Type B pancreatic cell (in vitro differentiated cells): ENCODE measurements at regions not wholly inside any gene's neighbourhood (a gene's known extent, or its start where the extent isn't known, plus 50 kb on each side); places are given as distances from the start of the nearest gene placed in this dataset.

ENCODE experiments used
- DNase-seq: peaks from one replicate; pipeline ENCODE4 v3.0.0; 2021; ENCODE audit warnings: mixed read lengths; ENCODE audit not compliant: unreplicated experiment; ENCODE audit errors: extremely low spot score
- H3K27ac Mint-ChIP-seq: 2 replicates; pipeline ENCODE4 v1.8.0; 2021; ENCODE audit warnings: mild to moderate bottlenecking, mixed read lengths
- H3K27me3 Mint-ChIP-seq: 2 replicates; pipeline ENCODE4 v1.8.0; 2021; ENCODE audit warnings: mixed read lengths
- H3K36me3 Mint-ChIP-seq: 2 replicates; pipeline ENCODE4 v1.8.0; 2021; ENCODE audit warnings: mixed read lengths
- H3K4me1 Mint-ChIP-seq: one replicate; pipeline ENCODE4 v1.8.0; 2021; ENCODE audit warnings: mixed read lengths; ENCODE audit not compliant: unreplicated experiment
- H3K4me3 Mint-ChIP-seq: 2 replicates; pipeline ENCODE4 v1.8.0; 2021; ENCODE audit warnings: mild to moderate bottlenecking, mixed read lengths
- H3K9me3 Mint-ChIP-seq: 2 replicates; pipeline ENCODE4 v1.8.0; 2021; ENCODE audit warnings: mixed read lengths
- TF ChIP-seq, protein P1 (sequence below): fragments of 200-600 bp; sonication (generic); conservative IDR thresholded peaks from 2 replicates; pipeline ENCODE4 v1.5.0; 2021; ENCODE audit warnings: antibody characterized with exemption, mild to moderate bottlenecking

GRCh38 chr13:76231522-76232167 lies 595.5 kb downstream of the LMO7 start:
- Mint-ChIP-seq H3K4me3 (no peak overlapping the region), H3K9me3 (no peaks in the 10 kb centered on the region), H3K27ac (no peak overlapping the region), H3K36me3 (no peaks in the 10 kb centered on the region), H3K4me1 (peaks cover 5% of the 10 kb centered on the region), H3K27me3 (peaks cover 5% of the 10 kb centered on the region)
- TF ChIP-seq, protein P1, sequence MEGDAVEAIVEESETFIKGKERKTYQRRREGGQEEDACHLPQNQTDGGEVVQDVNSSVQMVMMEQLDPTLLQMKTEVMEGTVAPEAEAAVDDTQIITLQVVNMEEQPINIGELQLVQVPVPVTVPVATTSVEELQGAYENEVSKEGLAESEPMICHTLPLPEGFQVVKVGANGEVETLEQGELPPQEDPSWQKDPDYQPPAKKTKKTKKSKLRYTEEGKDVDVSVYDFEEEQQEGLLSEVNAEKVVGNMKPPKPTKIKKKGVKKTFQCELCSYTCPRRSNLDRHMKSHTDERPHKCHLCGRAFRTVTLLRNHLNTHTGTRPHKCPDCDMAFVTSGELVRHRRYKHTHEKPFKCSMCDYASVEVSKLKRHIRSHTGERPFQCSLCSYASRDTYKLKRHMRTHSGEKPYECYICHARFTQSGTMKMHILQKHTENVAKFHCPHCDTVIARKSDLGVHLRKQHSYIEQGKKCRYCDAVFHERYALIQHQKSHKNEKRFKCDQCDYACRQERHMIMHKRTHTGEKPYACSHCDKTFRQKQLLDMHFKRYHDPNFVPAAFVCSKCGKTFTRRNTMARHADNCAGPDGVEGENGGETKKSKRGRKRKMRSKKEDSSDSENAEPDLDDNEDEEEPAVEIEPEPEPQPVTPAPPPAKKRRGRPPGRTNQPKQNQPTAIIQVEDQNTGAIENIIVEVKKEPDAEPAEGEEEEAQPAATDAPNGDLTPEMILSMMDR = no peak
- DNase-seq = no peak

GRCh38 chr13:76229281-76229680 lies 593.2 kb downstream of the LMO7 start:
- no peak for DNase-seq
- H3K4me1 Mint-ChIP-seq = peaks cover 11% of the 10 kb centered on the region
- H3K9me3 Mint-ChIP-seq = peaks cover 3% of the 10 kb centered on the region
- no peak overlapping the region for H3K4me3 Mint-ChIP-seq
- TF ChIP-seq, protein P1 = no peak
- peaks cover 5% of the 10 kb centered on the region for H3K27me3 Mint-ChIP-seq
- no peak overlapping the region for H3K27ac Mint-ChIP-seq
- H3K36me3 Mint-ChIP-seq = no peaks in the 10 kb centered on the region

- Mint-ChIP-seq H3K27me3 (no peaks in the 10 kb centered on the region), H3K27ac (no peak overlapping the region), H3K36me3 (no peaks in the 10 kb centered on the region), H3K4me3 (no peak overlapping the region), H3K9me3 (peaks cover 3% of the 10 kb centered on the region), H3K4me1 (peaks cover 8% of the 10 kb centered on the region)
- TF ChIP-seq, protein P1 = no peak
- no peak for DNase-seq
These were observed 590.8 kb downstream of the LMO7 start for GRCh38 chr13:76226941-76227340.

- H3K4me1 Mint-ChIP-seq = peaks cover 6% of the 10 kb centered on the region
- no peak overlapping the region for H3K4me3 Mint-ChIP-seq
- no peaks in the 10 kb centered on the region for H3K27me3 Mint-ChIP-seq
- no peak for DNase-seq
- peaks cover 3% of the 10 kb centered on the region for H3K9me3 Mint-ChIP-seq
- peak overlapping the region; percentile 6 for H3K27ac Mint-ChIP-seq
- H3K36me3 Mint-ChIP-seq = no peaks in the 10 kb centered on the region
- TF ChIP-seq, protein P1 = no peak
These were observed 589.8 kb downstream of the LMO7 start for GRCh38 chr13:76225815-76226489.

GRCh38 chr13:76223999-76224398 lies 587.9 kb downstream of the LMO7 start:
- H3K36me3 Mint-ChIP-seq = no peaks in the 10 kb centered on the region
- no peak for DNase-seq
- H3K27me3 Mint-ChIP-seq = no peaks in the 10 kb centered on the region
- H3K4me3 Mint-ChIP-seq = no peak overlapping the region
- no peak overlapping the region for H3K27ac Mint-ChIP-seq
- H3K4me1 Mint-ChIP-seq = peaks cover 6% of the 10 kb centered on the region
- TF ChIP-seq, protein P1 = no peak
- peaks cover 3% of the 10 kb centered on the region for H3K9me3 Mint-ChIP-seq
